Adrenal gland (tissue), 9 donors: ENCODE measurements at regions not wholly inside any gene's neighbourhood (a gene's known extent, or its start where the extent isn't known, plus 50 kb on each side); places are given as distances from the start of the nearest gene placed in this dataset.

Source experiments
- DNase-seq, 7 donors: peaks; one replicate each; pipeline ENCODE4 v3.0.0-alpha.2; 2019 to 2020
- H3K27ac ChIP-seq, 5 donors: fragments of 200-600 bp; sonication (generic) in 4 of 5; 1 replicate in 3 of 5; 2 replicates in 2 of 5; pipeline versions ENCODE4 v1.5.1 to v1.8.0; 2016 to 2020; ENCODE audit warnings: mild to moderate bottlenecking in 1 of 5
- H3K27me3 ChIP-seq: fragments of 200-600 bp; 2 replicates; pipeline ENCODE4 v1.8.0; 2021
- H3K36me3 ChIP-seq, 2 donors: fragments of 200-600 bp; replicated peaks in 1 of 2; 1 replicate in 1 of 2; 2 replicates in 1 of 2; pipeline versions ENCODE4 v1.5.1 to v1.8.0; 2018 to 2022
- H3K4me1 ChIP-seq, 2 donors: fragments of 200-600 bp; replicated peaks in 1 of 2; 1 replicate in 1 of 2; 2 replicates in 1 of 2; pipeline versions ENCODE4 v1.5.1 to v1.8.0; 2018 to 2021
- H3K4me3 ChIP-seq, 4 donors: fragments of 200-600 bp; sonication (generic) in 3 of 4; one replicate each; pipeline ENCODE4 v1.5.1; 2016 to 2018
- H3K9me3 ChIP-seq, 3 donors: fragments of 200-600 bp; sonication (generic) in 1 of 3; replicated peaks in 1 of 3; 1 replicate in 2 of 3; 2 replicates in 1 of 3; pipeline versions ENCODE4 v1.5.1 to v1.8.0; 2016 to 2021
- POLR2A ChIP-seq, 2 donors: fragments of 450-650 bp; IDR thresholded peaks; one replicate each; pipeline ENCODE4 v1.6.1; 2017; ENCODE audit warnings: antibody characterized with exemption in 2 of 2, mild to moderate bottlenecking in 2 of 2, moderate library complexity in 1 of 2
- WGBS, 4 donors: extraction: QIAGEN DNeasy Blood & Tissue Kit in 2 of 4; methylation state at CpG; one replicate each; pipeline versions ENCODE4 v1.1.5 to v1.1.7; 2013 to 2017; 5-methylcytosine and 5-hydroxymethylcytosine counted together
- intact Hi-C, 2 donors: fragments of 100-400 bp; cut with DNase I; formaldehyde crosslinking; loops; one replicate each; pipeline versions ENCODE4 v1.14.1 to v1.15.0; 2022 to 2023
- TF ChIP-seq, protein P1 (sequence below), 6 experiments: fragments of 450-650 bp in 4 of 6; fragments of 200-600 bp in 2 of 6; sonication (generic) in 1 of 6; IDR thresholded peaks; 1 replicate in 5 of 6; 2 replicates in 1 of 6; pipeline versions ENCODE4 v1.5.1 to v1.8.0; 2016 to 2021; ENCODE audit warnings: antibody characterized with exemption in 6 of 6, mild to moderate bottlenecking in 2 of 6, moderate library complexity in 1 of 6
- donor health status: healthy with polysubstance abuse.
- donor health status: Bipolar disorder and iron deficiency.
- donor health status: DM: yes; HTN: yes; CAD: no.
- donor health status: DM: no; HTN: no; CAD: no.
- donor health status: DM: no; HTN: no; CAD: no.

DNA sequence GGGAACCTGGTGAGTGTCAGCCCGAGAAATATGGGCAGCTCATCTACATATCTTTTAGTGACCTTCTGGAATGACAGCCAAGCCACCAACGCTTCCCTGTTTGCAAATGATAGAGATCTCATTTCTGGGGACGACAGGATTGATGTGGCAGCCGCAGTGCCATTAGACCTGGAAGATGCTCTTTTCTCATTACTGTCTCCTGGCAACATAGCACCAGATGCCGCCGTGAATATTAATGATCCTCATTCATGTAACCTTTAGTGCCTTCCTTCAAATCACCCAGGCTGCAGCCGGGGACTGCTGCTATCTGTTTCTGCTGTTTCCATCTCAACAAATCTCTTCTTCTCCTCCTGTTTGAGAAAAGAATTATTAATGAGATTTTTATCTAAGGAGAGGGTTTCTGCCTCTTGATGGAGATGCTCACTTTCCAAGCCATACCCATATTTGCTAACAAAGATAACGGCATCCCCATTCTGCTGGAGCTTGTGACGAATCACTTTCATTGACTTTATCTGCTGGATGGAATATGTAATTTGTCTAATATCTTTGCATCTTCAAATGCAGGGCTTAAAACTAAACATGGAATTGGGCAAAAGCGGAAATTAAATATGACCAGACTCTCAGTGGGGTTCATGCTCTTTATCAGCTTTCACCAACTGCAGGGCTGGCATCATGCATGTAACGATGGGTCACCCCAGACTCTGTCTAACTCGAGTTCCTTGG is 74.8 kb upstream of the KIF16B start:
- no peak for DNase-seq
- intact Hi-C loops = no loop called here
- H3K4me3 ChIP-seq = no peak overlapping the region
- no peak for TF ChIP-seq POLR2A (IDR thresholded peaks at IDR 0.05)
- TF ChIP-seq, protein P1, sequence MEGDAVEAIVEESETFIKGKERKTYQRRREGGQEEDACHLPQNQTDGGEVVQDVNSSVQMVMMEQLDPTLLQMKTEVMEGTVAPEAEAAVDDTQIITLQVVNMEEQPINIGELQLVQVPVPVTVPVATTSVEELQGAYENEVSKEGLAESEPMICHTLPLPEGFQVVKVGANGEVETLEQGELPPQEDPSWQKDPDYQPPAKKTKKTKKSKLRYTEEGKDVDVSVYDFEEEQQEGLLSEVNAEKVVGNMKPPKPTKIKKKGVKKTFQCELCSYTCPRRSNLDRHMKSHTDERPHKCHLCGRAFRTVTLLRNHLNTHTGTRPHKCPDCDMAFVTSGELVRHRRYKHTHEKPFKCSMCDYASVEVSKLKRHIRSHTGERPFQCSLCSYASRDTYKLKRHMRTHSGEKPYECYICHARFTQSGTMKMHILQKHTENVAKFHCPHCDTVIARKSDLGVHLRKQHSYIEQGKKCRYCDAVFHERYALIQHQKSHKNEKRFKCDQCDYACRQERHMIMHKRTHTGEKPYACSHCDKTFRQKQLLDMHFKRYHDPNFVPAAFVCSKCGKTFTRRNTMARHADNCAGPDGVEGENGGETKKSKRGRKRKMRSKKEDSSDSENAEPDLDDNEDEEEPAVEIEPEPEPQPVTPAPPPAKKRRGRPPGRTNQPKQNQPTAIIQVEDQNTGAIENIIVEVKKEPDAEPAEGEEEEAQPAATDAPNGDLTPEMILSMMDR (IDR thresholded peaks at IDR 0.05) = no peak
- no peak overlapping the region for H3K27ac ChIP-seq
- 45 to 55% (median 51%) methylated on average over 12 of the region's 12 CpGs for WGBS, 4 donors
- H3K9me3 ChIP-seq = no peaks in the 10 kb centered on the region
- H3K27me3 ChIP-seq = no peaks in the 10 kb centered on the region
- H3K4me1 ChIP-seq = no peaks in the 10 kb centered on the region
- H3K36me3 ChIP-seq = no peaks in the 10 kb centered on the region

DNA sequence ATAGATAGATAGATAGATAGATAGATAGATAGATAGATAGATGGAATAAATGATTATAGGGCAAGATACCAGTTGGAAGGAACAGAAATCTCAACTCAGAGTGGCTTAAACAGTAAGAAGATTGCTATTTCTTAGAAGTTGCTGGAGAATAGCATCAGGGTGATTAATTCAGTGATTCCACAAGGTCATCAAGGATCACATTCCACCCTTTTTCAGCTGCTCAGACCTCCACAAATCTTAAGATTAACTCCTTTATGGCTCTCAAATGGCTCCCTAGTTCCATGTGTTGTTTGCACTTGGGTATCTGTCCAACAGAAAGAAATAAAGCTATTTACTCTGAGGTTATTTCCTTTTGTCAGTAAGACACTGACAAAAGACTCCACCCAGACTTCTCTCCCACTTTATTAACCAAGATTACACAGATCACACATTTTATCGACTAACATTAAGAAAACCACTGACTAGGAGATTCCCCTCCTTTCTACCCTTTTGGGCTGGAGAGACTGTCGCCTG is 68.3 kb upstream of the KIF16B start:
- H3K4me3 ChIP-seq = no peak overlapping the region
- TF ChIP-seq POLR2A (IDR thresholded peaks at IDR 0.05) = no peak
- TF ChIP-seq, protein P1 (IDR thresholded peaks at IDR 0.05) = no peak
- DNase-seq = no peak
- H3K9me3 ChIP-seq = no peaks in the 10 kb centered on the region
- intact Hi-C loops = loop anchor here in 1 of 2 donors (5.0 kb wide), 1 partner anchor 49 kb away; no protein-coding TSS in a partner anchor
- H3K27me3 ChIP-seq = no peaks in the 10 kb centered on the region
- 69 to 84% (median 72%) methylated on average over 2 of the region's 2 CpGs for WGBS, 4 donors
- no peaks in the 10 kb centered on the region for H3K36me3 ChIP-seq
- no peaks in the 10 kb centered on the region for H3K4me1 ChIP-seq
- no peak overlapping the region for H3K27ac ChIP-seq

DNA sequence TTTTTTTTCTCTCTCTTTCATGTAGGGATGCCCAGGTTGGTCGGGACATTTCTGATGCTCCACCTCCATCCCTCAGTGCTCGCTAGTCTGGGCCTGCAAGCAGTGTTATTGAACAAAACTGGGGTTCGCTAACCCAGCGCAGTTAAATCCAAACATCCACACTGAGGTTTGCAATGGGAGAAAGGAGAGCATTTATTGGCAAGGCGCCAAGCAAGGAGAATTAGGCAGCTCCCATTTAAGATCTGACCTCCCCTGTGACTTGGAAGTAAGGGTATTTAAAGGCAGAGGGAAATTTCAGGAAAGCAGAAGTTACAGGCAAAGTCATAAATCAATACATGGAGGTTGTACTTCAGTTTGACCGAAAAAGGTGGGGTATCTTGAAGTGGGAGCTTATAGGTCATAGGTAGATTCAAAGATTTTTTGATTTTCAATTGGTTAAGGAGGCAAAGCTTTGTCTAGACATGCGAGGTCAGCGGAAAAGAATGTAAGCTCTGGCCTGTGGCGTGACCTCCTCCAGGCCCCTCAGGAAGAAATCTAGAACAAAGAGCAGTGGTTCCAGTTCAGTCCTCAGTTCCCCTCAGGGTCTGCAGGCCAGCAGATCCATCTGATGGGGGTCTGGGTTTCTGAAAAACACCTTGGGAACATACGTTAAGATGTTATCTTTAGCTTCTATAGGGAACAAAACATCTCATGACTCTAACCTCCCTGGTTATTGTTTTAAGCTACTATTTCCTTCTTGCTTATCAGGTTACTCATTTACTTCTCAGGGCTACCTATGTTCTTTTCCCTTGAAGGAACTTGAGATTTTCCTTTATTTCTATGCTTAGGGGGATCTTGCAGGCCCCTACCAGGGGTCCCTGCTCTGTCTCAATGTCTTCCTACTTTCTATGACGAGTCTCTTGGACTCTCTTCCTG is 66.0 kb upstream of the KIF16B start:
- Histone ChIP-seq H3K9me3 (no peaks in the 10 kb centered on the region), H3K4me1 (no peaks in the 10 kb centered on the region), H3K4me3 (no peak overlapping the region), H3K27ac (no peak overlapping the region), H3K36me3 (no peaks in the 10 kb centered on the region), H3K27me3 (no peaks in the 10 kb centered on the region)
- no peak for DNase-seq
- intact Hi-C loops = loop anchor here in 1 of 2 donors (5.0 kb wide), 1 partner anchor 122 kb away; no protein-coding TSS in a partner anchor
- TF ChIP-seq, protein P1 (IDR thresholded peaks at IDR 0.05) = no peak
- no peak for TF ChIP-seq POLR2A (IDR thresholded peaks at IDR 0.05)
- 70 to 89% (median 78%) methylated on average over 11 of the region's 11 CpGs for WGBS, 4 donors

DNA sequence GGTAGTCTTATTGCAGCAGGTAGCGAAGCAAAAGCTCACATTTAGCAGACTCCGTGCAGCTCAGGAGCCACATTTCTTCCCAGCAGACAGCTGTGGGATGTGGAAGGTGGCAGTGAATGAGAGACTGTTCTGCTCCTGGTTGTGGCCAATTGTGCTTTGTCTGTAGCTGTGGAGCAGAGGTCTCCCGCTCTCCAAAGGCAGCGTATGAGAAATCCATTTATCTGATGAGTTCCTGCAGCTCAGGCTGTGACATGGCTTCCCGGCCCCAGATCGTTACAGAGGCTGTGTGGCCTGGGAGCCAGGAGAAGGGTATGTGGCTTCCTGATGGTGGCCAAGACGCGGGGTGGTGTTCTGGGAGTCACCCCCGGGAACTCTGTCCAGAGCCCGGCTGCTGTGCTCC is 64.5 kb upstream of the KIF16B start:
- DNase-seq = no peak
- intact Hi-C loops = loop anchor here in 1 of 2 donors (5.0 kb wide), 1 partner anchor 120 kb away; no protein-coding TSS in a partner anchor
- no peak overlapping the region for H3K27ac ChIP-seq
- no peak for TF ChIP-seq POLR2A (IDR thresholded peaks at IDR 0.05)
- TF ChIP-seq, protein P1 (IDR thresholded peaks at IDR 0.05) = no peak
- no peaks in the 10 kb centered on the region for H3K4me1 ChIP-seq
- 84 to 90% (median 85%) methylated on average over 10 of the region's 10 CpGs for WGBS, 4 donors
- no peaks in the 10 kb centered on the region for H3K36me3 ChIP-seq
- H3K27me3 ChIP-seq = no peaks in the 10 kb centered on the region
- no peak overlapping the region for H3K4me3 ChIP-seq
- H3K9me3 ChIP-seq = no peaks in the 10 kb centered on the region
